NCI-H526 (cell line): ENCODE measurements at regions not wholly inside any gene's neighbourhood (a gene's known extent, or its start where the extent isn't known, plus 50 kb on each side); places are given as distances from the start of the nearest gene placed in this dataset.

Experiments used
- DNase-seq, 2 experiments: peaks; one replicate each; lab custom pipeline; 2025; lab: John Stamatoyannopoulos, UW

GRCh38 chr9:97747201-97747965 lies 50.2 kb upstream of the XPA start:
- no peak for DNase-seq

- DNase-seq, result no peak
Observed at GRCh38 chr9:97748525-97748924, 51.4 kb upstream of the XPA start.

DNA sequence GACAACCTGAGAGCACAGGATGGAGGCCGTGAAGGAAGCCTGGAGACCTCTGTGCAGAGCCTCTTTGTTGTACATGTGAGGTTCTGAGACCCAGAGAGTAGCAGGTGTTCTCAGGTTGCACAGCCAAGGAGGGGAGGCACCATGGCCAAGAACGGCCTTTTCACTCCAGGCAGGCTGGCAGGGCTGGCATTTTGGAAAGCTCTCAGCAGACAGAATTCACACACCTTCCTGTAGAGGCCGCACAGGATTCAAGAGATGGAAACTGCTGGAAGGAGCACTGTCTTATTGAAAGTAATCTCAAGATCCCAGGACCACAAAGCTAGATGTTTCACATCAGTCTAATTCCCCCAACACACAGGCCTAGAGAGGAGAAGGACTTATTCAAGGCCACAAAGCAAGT lies 52.8 kb upstream of the XPA start:
- no peak for DNase-seq

DNA sequence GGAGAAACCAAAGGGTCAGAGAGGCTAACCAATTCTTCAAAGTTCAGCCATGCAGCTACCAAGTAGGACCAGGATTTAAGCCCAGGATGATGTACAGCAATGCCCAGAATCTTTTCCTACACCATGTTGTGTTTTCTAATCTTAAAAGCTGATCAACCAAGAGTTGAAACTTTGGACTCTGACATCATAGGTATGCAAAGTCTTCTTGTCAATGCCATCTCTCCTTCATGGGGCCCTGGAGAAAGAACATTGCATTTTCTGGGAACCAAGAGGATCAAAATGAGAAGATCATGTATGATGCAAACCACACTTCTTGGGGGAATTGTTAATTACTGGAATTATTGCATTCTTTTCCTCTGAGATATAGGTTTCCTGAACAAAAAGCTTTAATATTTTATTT lies 54.4 kb upstream of the XPA start:
- DNase-seq, result no peak

- DNase-seq, result no peak
Observed at GRCh38 chr9:97752274-97752673, 55.1 kb upstream of the XPA start.

GRCh38 chr9:97753364-97753763 lies 56.2 kb upstream of the XPA start:
- no peak for DNase-seq

GRCh38 chr9:97753975-97754374 lies 56.8 kb upstream of the XPA start:
- DNase-seq, result no peak

DNA sequence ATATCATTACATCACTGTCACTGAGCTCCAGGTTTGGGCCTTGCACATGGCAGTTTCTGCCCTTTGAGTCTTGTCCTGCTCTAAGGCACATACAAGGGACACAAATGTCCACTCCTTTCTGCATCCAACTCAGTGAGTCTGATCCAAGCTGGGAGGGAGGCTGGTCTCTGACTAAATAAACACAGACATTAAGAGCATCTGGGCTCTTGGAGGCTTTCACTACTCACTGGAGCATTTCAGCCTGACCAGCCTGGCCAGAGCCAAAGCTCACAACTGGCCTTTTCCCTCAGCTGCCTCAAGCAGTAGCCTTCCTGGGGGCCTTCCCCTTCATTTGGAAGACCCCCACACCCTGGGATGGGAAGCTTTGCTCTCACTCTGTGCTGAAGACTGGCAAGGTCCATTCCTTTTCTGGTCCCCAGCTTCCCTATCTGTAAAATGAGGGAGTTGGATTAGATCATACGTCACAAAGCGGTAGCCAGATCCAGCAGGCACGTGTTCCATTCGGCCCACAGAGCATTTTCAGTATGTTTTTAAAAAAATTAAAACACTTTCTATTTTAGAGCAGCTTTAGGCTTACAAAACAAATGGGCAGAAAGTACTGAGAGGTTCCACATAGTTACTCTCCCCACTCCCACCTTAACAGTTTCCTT lies 58.6 kb upstream of the XPA start:
- DNase-seq, result no peak

DNA sequence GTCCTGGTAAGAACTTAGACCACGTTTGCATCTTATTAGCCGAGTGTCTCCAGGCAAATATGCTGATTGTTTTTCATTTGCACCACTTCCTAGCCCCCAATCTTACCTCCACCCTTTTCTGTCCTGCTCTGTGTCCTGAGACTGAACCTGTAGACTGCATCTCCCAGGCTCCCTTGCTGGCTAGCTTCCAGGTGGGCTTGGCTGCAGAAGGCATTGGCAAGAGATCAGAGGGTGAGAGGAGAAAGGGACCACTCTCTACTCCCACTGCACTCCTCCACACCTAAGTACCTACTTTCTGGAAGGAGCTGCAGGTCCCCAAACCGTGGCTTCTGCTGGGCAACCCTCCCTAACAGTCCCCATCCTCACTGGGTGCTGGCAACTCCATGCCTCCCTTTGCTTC lies 59.9 kb upstream of the XPA start:
- no peak for DNase-seq

- no peak for DNase-seq
Observed at GRCh38 chr9:97758334-97758916, 61.3 kb upstream of the XPA start.

DNA sequence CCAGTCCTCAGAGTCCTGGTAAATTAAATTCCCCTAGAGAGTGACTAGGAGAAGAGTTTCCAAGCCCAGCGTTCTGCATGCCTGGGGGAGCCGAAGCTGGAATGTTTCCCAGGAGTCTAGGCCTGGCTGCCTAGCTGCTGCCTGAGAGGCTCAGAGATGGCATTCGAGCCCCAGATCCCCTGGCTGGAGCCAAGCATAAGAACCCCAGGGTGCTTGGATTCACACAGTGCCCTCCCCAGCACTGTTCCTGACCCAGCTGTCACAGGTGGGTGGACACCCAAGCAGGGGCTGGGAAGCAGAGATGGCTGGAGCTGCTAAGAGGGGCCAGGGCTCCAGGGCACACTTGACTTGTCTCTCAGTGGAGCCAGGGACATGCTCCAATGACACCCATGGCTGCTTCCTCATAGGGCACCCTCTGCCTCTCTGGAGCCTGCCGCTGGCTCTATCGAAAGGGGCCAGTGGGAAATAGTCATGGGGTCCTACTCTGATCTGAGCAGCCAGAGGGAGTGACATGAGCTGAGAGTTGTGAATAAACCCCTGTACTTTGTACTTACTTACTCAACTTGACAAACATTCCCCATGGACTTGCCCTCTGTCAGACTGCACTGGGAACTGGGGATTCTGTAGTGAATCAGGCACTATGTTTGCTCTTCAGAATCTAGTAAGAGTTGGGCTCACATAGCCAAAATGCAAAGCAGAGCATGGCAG lies 62.6 kb upstream of the XPA start:
- DNase-seq, result no peak

- DNase-seq, result no peak
Observed at GRCh38 chr9:97761056-97761598, 64.0 kb upstream of the XPA start.

DNA sequence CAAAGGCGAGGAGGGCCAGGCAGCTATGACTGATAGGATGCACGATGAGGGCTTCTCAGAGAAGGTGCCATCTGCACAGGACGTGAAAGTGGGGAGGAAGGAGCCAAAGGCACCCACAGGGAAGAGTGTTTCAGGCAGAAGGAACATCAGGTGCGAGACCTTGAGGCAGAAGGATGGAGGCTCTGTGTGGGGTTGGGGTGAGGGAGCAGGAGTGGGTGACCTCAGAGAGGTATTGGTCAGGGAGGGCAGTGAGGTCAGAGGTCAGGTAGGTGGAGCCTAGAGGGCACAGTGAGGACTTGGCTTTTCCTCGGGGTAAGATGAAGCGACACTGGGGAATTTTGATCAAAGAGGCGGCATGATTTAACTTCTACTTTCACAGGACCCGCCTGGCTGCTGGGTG lies 64.7 kb upstream of the XPA start:
- DNase-seq, result no peak

GRCh38 chr9:97763874-97764273 lies 66.7 kb upstream of the XPA start:
- no peak for DNase-seq

DNA sequence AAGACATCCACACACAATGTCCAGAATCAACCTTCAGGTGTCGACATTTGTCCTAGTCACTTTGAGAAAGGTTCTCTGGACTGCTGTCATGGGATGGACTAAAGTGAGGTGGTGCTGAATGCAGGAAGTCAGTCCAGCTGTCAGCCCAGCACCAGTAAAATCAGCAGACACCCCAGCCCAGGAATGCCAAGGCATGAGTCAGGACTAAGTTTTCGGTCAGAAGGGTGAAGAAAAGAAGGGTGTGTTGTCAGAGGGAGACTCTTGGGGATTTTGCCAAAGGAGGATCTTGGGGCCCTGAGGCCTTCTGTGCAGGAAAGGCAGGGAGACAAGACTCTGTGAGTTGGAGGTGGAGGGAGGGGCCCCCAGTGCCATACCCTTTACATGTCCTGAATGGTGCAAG lies 69.0 kb upstream of the XPA start:
- no peak for DNase-seq

DNA sequence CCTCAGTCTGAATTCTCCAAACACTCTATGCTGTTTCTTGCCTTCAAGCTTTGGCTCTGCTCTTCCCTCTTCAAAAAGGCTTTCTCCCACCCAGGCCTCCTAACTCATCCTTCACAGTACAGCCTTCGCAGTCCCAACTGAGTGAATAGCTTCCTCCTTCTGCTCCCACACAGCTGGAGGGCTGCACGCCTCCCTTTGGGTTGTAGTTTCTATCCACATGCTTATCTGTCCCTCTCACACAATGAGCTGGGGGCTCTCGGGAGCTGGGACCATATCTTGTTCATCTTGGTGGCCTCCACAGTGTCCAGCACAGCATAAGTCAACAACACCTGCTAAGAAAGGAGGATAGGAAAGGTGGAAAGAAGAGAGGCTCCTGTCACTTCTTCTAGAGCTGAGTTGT lies 69.5 kb upstream of the XPA start:
- no peak for DNase-seq

DNA sequence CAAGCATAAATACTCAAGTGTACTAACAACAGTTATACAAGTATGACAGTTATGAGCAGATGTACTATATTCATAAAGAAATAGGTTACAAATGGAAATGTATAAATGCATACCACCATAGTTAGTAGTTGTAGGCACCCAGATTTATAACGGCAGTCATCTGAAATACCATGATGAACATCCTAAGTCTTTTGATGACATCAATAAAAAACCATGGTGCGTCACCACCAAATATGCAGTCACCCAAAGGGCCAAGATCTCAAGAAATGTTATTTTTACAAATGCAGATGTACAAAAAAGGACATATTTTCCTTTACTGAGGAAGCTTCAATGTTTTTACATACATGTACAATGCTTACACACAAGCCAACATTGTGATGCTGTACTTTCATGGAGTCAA lies 70.8 kb upstream of the XPA start:
- DNase-seq, result no peak

GRCh38 chr9:97768746-97769145 lies 71.6 kb upstream of the XPA start:
- DNase-seq, result peak in 1 of 2 experiments; percentile 9

DNA sequence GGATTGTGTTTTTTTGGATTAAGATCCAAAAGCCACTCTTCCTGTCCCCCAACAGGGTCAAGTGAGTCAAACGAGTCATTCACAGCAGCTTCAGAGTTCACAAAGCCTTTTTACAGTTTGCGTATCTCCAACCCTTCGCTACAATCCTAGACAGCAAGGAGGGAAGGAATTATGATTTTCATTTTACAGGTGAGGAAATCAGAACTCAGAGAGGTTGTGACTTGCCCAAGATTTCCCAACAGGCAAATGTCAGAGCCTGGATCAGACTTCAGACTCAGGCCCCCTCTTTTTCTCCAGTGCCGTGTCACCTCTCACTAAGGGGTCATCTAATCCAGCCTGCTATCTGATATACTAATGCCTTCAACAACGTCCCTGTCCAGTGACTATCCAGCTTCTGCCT lies 72.1 kb upstream of the XPA start:
- DNase-seq, result no peak

DNA sequence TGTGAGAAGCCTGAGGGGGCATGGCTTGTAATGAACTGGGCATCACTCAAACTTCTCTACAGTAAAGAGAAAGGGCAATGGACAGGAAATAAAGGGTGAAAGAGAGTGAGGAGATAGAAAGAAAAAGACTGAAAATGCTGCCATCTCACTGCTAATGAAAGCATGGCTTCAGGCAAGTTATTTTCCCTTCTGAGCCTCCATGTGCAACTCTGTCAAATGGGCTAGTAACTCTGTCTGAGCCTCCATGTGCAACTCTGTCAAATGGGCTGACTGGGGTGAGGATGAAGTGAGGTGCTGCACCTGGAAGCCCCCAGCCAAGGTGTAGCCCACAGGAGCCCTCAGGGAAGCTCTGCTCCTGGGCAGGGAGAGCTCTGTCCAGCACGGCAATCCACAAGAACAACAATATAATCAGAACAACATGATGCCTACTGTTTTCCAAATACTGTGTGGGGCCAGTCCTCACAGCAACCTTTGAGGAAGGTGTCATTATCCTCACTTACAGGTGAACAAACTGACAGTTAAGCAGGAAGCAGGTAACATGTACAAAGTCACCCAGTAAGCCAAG lies 73.8 kb upstream of the XPA start:
- DNase-seq, result no peak

- DNase-seq, result no peak
Observed at GRCh38 chr9:97771641-97772040, 74.5 kb upstream of the XPA start.

DNA sequence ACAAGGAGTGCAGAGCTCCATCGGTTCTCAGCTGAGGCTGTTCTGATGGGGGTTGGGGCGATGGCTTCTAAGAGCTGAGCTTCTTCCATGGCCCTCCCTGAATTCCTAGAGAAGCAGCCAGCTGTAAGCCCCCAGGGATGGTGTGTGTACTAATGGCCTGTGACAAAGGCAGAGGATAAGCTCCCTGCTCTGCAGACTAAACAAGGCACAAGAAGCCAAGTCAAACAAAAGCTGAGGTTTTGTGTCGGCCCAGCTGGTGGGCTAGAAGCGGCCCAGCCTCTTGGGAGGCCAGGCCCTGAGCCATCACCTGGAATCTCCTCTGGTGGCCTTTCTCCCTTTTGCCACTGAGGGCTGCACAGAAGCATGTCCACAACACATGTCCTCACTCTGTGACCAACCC lies 75.0 kb upstream of the XPA start:
- no peak for DNase-seq
